Small intestine (tissue), 7 donors: ENCODE measurements at regions not wholly inside any gene's neighbourhood (a gene's known extent, or its start where the extent isn't known, plus 50 kb on each side); places are given as distances from the start of the nearest gene placed in this dataset.

ENCODE experiments used
- DNase-seq, 2 donors: peaks; one replicate each; pipeline versions ENCODE4 v3.0.0 to v3.0.0-alpha.2; 2013
- FAIRE-seq: peaks from 2 replicates; lab custom pipeline; 2012; peaks lifted over from hg19 to GRCh38; lab: Jason Lieb, UNC
- H3K27ac ChIP-seq, 3 donors: one replicate each; pipeline ENCODE4 v1.5.1; 2013; ENCODE audit warnings: low read length in 2 of 3, mild to moderate bottlenecking in 2 of 3, control low read depth in 1 of 3, inconsistent platforms in 1 of 3, low read depth in 1 of 3, moderate library complexity in 1 of 3
- H3K27me3 ChIP-seq, 3 donors: one replicate each; pipeline ENCODE4 v1.6.1; 2013; ENCODE audit warnings: low read length in 3 of 3, inconsistent platforms in 1 of 3; ENCODE audit not compliant: control insufficient read depth in 3 of 3, insufficient read depth in 3 of 3
- H3K36me3 ChIP-seq, 3 donors: one replicate each; pipeline ENCODE4 v1.6.1; 2013; ENCODE audit warnings: low read length in 3 of 3, inconsistent platforms in 1 of 3, low read depth in 1 of 3, mild to moderate bottlenecking in 1 of 3, moderate library complexity in 1 of 3; ENCODE audit not compliant: control insufficient read depth in 3 of 3, insufficient read depth in 2 of 3
- H3K4me1 ChIP-seq, 3 donors: one replicate each; pipeline ENCODE4 v1.6.1; 2013; ENCODE audit warnings: low read length in 2 of 3, inconsistent platforms in 1 of 3, low read depth in 1 of 3, mild to moderate bottlenecking in 1 of 3, moderate library complexity in 1 of 3; ENCODE audit not compliant: control insufficient read depth in 3 of 3, insufficient read depth in 2 of 3
- H3K4me3 ChIP-seq, 3 donors: one replicate each; pipeline ENCODE4 v1.5.1; 2013; ENCODE audit warnings: low read length in 3 of 3, control low read depth in 1 of 3, inconsistent platforms in 1 of 3, low read depth in 1 of 3, mild to moderate bottlenecking in 1 of 3, moderate library complexity in 1 of 3
- H3K9me3 ChIP-seq, 2 donors: one replicate each; pipeline ENCODE4 v1.6.1; 2013; ENCODE audit warnings: low read depth in 1 of 2, low read length in 1 of 2; ENCODE audit not compliant: control insufficient read depth in 2 of 2, insufficient read depth in 1 of 2
- WGBS, 3 donors: extraction: QIAGEN DNeasy Blood & Tissue Kit; methylation state at CpG; one replicate each; pipeline ENCODE4 v1.1.7; 2013; 5-methylcytosine and 5-hydroxymethylcytosine counted together
- donor health status: healthy with polysubstance abuse.
- donor health status: control.
- donor health status: control.
- donor health status: Bipolar disorder and iron deficiency.
- donor health status: healthy.

DNA sequence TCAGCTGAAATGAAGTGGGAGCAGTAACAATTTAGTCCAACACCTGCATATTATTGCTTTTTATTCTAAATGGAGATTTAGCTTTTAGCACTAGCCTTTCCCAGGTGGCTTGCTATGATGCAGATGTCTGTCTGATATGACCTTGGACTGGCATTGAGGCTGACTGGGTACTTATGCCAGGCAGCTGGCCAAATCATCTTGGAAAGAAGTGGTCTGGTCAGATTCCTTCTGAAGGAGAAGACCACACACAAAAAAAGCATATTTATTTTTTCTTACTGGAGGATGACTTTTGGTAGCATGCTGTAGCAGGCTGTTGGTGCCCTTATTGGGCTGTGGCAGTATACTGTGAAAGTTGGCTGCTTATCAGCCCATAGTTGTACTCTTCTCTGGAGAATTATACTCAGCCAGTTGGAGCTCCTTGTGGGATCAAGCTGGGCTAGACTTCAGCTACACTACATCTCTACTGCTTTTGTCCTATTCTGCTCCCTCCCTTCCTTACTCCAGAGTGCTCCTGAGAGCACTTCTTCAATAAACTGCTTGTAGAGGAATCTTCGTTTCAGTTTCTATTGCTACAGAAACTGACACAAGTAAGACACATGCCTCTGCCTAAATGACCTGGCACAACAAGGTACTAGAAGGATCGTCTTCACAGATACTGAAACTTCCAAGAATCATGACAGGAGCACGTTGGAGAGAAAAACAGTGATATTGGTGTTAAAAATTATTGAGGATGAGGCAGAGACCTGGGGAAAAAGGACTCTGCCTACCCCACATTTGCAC lies 196.8 kb upstream of the RPS6KA3 start:
- 19 to 37% (median 28%) methylated on average over 3 of the region's 3 CpGs for WGBS, 3 donors
- DNase-seq (no peak), FAIRE-seq (no peak)
- Histone ChIP-seq H3K27me3 (no peaks in the 10 kb centered on the region), H3K27ac (no peak overlapping the region), H3K4me1 (no peaks in the 10 kb centered on the region), H3K9me3 (peaks cover 0 to 2% of the 10 kb centered on the region in 2 donors), H3K4me3 (no peak overlapping the region), H3K36me3 (no peaks in the 10 kb centered on the region)

DNA sequence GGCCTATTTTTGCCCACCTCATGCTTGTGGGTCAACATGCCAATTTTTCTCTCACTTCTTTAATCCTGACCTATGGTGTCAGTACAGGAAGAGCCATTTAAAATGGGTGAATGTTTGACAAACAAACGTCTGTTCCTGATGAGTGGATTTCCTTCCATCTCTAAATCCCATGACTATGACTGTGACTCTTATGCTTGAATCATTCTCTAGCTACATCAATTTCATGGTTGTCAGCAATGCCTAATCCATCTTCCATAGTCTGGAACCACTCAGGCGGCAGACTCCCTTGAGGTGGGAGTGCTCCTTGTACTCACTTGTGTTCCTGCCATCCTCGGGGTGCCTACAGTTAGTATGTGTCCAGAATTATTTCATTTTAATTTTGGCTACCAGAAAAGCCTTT lies 194.9 kb upstream of the RPS6KA3 start:
- Histone ChIP-seq H3K4me1 (no peaks in the 10 kb centered on the region), H3K9me3 (peaks cover 0 to 2% of the 10 kb centered on the region in 2 donors), H3K4me3 (no peak overlapping the region), H3K27me3 (no peaks in the 10 kb centered on the region), H3K36me3 (no peaks in the 10 kb centered on the region), H3K27ac (no peak overlapping the region)
- no peak for DNase-seq
- no peak for FAIRE-seq
- whole genome bisulfite sequencing, 3 donors, result 67 to 69% (median 69%) methylated on average over 3 of the region's 3 CpGs

DNA sequence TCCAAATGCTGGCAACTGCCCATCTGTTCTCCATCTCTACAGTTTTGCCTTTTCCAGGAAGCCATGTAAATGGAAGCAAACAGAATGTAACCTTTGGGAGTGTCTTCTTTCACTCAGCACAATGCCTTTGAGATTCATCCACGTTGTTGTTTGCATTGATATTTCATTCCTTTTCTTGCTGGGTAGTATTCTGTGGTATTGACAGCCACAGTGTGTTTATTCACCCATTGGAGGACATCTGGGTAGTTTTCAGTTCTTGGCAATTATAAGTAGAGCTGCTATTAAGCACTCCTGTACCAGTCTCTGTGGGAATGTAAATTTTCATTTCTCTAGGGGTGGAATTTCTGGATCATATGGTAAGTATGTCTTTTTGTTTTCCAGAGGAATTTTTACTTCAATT lies 194.3 kb upstream of the RPS6KA3 start:
- H3K27ac ChIP-seq, result no peak overlapping the region
- no peaks in the 10 kb centered on the region for H3K4me1 ChIP-seq
- H3K9me3 ChIP-seq, result peaks cover 0 to 2% of the 10 kb centered on the region in 2 donors
- no peaks in the 10 kb centered on the region for H3K36me3 ChIP-seq
- 28 to 55% (median 46%) methylated on average over 1 of the region's 1 CpG for WGBS, 3 donors
- no peak overlapping the region for H3K4me3 ChIP-seq
- H3K27me3 ChIP-seq, result no peaks in the 10 kb centered on the region
- FAIRE-seq (no peak), DNase-seq (no peak)

DNA sequence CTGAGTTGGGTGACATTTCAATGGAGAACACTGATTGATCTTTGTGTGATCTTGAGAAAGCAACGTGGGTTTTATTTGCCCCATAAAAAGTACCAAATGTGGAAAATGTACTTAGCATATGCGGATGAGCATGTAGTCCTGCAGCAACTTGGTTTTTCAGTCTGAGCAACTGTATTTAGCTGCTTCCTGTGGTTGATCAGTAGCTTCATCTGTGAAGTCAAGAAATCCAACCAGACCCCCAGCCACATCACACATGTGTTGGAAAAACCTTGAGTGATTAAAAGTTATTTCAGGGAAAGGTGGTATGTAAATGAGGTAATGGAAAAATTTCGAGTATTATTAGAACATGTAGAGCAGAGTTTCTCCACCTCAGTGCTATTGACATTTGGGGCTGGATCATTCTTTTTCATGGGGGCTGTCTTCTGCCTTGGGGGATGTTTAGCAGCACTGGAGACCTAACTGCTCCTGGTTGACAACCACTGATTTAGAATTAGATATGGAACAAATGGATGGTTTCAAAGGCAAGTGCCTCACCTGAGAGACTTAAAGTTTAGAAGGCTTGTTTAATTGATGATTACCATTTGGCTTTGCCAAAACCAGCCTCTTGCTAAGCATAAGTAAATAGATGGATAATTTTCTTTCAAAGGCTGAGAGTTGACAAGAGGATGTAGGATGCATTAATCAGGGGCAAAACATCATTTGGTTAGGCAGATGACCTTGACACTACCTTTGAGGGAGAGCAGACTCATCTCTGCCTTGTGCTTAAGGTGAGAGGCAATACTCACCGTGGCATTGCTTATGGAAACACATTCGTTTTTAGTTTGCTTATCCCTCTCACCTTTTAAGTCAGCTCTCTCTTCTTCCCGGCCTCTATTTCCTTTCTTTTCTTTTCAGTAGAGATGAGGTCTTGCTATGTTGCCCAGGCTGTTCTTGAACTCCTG lies 193.0 kb upstream of the RPS6KA3 start:
- no peaks in the 10 kb centered on the region for H3K27me3 ChIP-seq
- H3K4me1 ChIP-seq, result no peaks in the 10 kb centered on the region
- FAIRE-seq (no peak), DNase-seq (no peak)
- no peak overlapping the region for H3K4me3 ChIP-seq
- no peaks in the 10 kb centered on the region for H3K36me3 ChIP-seq
- WGBS, 3 donors, result 53 to 69% (median 68%) methylated on average over 6 of the region's 6 CpGs
- H3K27ac ChIP-seq, result no peak overlapping the region
- no peaks in the 10 kb centered on the region for H3K9me3 ChIP-seq

DNA sequence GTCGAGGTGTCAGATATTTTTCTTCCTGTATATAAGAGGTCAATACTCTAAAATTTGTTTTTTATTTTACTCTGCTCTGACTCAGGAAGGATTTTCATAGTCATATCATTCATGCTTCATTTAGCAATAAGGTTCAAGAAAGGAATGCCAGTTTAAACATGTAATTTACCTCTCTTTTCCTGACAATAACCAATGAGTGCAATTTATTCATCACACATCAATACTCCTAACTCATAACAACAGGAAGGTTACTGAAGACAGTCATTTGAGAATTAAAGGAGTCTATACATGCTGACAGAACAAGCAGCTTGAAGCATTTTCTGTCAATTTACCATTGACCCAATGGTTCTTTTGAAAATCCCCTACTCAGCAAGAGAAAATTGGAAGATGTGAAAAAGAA lies 190.3 kb upstream of the RPS6KA3 start:
- DNase-seq, result no peak
- H3K4me1 ChIP-seq, result no peaks in the 10 kb centered on the region
- FAIRE-seq, result no peak
- WGBS, 3 donors, result 81 to 95% (median 94%) methylated on average over 1 of the region's 1 CpG
- no peaks in the 10 kb centered on the region for H3K9me3 ChIP-seq
- no peaks in the 10 kb centered on the region for H3K36me3 ChIP-seq
- no peak overlapping the region for H3K4me3 ChIP-seq
- no peaks in the 10 kb centered on the region for H3K27me3 ChIP-seq
- no peak overlapping the region for H3K27ac ChIP-seq

DNA sequence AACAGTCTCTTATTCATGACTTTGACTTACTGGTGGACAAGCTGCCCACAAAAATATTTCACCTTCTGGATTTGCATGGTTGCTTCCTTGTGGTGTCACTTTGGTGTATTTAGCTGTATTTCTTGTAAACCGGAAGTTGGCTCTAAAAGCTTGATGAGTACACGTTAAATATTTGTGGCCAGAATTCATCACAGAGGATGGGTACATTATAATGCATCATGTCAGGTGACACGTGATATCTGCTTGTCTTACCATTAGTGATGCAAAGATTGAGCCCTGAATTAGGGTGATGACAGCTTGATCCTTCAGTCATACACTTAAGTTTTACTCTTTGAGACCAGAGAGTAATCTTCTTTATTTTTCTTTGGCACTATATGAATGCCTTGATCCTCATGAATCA lies 188.3 kb upstream of the RPS6KA3 start:
- Histone ChIP-seq H3K36me3 (no peaks in the 10 kb centered on the region), H3K27me3 (no peaks in the 10 kb centered on the region), H3K4me3 (no peak overlapping the region), H3K27ac (no peak overlapping the region), H3K9me3 (no peaks in the 10 kb centered on the region), H3K4me1 (no peaks in the 10 kb centered on the region)
- no peak for DNase-seq
- WGBS, 3 donors, result 49 to 81% (median 67%) methylated on average over 3 of the region's 3 CpGs
- no peak for FAIRE-seq

DNA sequence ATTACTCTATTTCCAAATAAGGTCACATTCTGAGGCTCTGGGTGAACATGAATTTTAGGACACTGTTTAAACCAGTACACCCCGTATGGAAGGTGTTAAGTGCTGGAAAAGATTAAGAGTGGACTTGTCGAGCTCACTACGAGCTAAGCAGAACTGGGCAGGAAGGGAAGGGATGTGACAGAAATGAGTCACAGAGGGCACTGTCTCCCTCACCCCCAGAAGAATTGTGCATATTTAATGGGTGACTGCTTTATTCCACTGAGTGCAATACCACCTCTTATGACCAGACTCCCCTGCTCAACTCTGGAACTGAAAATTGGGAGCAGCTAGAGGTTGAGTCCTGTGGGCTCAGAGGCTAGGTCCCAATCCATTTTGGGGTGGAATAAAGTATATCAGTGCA lies 187.4 kb upstream of the RPS6KA3 start:
- 56 to 67% (median 66%) methylated on average over 3 of the region's 3 CpGs for WGBS, 3 donors
- Histone ChIP-seq H3K4me3 (no peak overlapping the region), H3K27me3 (no peaks in the 10 kb centered on the region), H3K9me3 (no peaks in the 10 kb centered on the region), H3K4me1 (no peaks in the 10 kb centered on the region), H3K27ac (no peak overlapping the region), H3K36me3 (no peaks in the 10 kb centered on the region)
- DNase-seq (no peak), FAIRE-seq (no peak)

DNA sequence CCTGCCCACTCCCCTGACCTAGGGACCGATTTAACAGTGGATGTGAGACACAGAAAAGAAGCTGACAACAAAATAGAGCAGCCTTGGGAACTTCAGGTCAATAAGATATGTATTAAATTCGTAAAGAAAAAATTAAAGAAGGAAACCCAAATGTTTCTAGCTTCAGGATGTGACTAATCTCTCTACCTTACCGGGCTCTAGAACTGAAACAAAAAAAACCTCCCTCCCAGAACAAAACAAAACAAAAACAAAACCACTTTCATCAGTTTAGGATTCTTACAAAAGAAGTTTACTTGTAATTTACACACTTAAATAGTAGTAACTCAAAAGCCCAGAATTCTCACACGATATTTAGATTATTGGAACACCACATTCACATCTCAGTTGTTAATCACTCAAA lies 185.8 kb upstream of the RPS6KA3 start:
- Histone ChIP-seq H3K9me3 (no peaks in the 10 kb centered on the region), H3K4me3 (no peak overlapping the region), H3K4me1 (no peaks in the 10 kb centered on the region), H3K27ac (peak overlapping the region in 2 of 3 donors; percentile 11 to 44), H3K27me3 (no peaks in the 10 kb centered on the region), H3K36me3 (no peaks in the 10 kb centered on the region)
- FAIRE-seq (no peak), DNase-seq (no peak)
- 56 to 77% (median 67%) methylated on average over 4 of the region's 4 CpGs for WGBS, 3 donors
